Stimulated activated naive CD4-positive, alpha-beta T cell (primary cell): ENCODE measurements at regions not wholly inside any gene's neighbourhood (a gene's known extent, or its start where the extent isn't known, plus 50 kb on each side); places are given as distances from the start of the nearest gene placed in this dataset.

Experiments
- DNase-seq, 6 experiments: peaks; one replicate each; lab custom pipeline; 2025; lab: John Stamatoyannopoulos, UW

DNA sequence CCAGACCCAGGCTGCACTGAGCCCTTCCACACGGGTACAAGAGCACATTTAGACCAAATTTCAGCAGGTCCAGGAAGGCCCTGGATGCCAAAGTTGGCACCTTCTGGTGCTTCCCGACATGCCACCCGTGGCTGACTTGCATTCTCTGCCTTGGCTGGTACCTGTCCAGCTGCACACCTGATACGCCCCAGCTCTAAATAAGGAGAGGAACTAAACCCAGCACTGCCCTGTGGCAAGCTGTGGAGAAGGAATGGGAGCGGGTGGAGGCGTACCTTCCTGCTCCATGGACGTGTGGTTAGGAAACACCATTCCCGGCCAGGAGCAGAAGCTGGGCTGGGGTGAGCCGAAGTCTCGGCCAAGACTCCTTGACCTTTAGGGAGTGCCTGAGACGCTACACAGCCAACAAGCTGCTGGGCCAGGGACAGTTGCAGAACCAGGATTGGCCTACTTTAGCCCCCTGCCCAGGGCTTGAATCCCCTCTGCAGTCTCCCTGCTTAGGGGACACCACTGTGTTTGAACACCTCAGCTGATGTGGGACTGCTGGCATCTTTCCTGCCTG lies 86.5 kb upstream of the TAF1B start:
- no peak for DNase-seq

DNA sequence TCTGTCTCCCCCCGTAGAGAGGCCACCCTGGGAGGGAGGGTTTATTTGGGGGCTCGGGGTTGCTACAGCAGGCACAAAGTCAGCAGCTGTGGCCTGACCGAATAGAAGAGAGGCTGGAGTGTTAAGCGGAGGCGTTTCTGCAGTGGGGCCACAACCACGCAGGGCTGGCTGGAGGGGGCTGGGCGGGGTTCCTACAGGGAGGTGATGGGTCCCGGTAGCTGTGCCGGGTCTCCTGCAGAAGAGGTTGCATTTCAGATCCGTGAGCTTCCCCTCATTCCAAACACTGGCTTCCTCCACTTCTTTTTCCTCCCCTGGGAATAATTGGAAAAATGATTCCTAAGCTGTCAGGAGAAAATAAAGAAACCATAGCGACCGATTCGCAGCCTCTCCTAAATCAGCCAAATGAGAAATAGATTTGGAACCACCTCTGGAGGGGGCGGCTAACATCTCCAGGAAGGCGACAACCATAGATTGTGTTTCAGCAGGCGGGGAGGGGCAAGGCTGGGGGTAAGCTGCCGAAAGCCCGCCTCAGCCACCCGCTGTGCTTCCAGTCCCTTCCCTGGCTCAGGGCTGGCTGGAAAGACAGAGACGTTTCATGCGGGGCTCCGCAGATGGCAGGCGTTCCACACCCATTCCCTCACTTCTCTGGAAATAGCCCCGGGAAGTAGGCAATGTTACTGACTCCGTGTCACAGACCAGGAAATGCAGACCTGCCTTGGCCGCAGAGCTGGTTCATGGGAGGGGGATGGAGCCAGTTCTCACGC lies 85.6 kb upstream of the TAF1B start:
- DNase-seq, result no peak

DNA sequence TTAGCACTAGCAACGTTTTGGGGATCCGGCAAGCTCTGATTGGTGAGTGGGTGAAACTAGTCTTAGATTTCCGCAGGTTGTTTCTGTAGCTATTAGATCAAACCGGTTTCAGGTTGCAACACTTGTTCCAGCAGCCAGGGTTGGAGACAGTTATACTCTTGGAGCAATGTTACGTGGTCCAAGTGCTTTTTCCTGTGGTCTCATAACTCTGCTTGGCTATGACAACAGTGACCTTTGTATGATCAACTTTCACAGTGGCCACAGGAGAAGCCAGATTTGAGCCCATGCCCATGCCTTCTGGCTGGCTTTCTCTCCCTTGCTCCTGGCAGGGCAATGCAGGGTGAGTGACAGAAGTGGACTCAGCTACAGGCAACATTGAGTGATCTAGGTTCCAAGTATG lies 84.5 kb upstream of the TAF1B start:
- no peak for DNase-seq

DNA sequence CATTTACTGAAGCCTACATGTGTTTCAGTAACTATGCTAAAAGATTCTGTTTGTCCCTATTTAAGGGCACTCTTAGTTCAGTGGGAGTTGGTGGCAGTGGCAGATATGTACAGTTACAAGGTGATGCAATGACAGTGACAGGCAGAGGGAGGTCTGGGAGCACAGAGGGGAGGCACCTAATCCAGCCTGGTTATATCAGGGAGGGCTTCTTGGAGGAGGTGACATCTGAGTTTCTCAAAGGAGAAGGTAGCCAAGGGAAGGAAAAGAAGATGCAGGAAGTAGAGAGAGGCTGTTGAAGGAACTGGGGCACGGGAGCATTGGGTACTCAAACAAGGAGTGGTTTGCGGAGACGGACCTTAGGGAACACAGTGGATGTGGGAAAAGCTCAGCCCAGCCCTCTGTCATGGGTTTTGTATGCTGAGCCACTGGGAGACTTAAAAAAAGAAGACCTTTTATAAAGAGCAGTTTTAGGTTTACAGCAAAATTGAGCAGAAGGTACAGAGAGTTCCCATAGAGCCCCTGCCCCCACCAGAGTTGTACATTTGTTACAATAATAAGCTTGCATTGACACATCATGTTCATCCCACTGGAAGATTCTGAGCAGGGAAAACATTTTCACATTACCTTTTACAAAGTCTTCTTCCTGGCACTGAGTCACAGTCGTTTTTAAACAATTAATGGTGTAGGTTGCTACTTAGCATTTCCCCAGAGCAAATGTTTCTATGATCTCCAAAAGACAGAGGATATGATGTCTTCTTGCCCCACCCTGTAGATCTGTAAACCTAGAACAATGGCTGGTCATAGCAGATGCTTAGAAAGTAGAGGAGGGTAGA lies 83.0 kb upstream of the TAF1B start:
- peak in 1 of 6 experiments; percentile 13 for DNase-seq

DNA sequence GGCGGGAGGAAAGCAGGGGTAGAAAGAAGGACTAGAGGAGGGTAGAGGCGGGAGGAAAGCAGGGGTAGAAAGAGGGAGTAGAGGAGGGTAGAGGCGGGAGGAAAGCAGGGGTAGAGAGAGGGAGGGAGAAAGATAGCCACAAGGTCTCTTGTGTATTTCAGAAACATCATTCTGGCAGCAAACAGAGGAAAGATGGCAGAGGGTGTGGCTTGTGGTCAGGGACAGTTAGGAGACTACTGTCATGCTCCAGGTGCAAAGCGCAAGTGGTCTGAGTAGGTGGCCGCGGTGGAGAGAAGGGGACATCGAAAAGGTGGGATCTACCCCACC lies 82.4 kb upstream of the TAF1B start:
- no peak for DNase-seq

DNA sequence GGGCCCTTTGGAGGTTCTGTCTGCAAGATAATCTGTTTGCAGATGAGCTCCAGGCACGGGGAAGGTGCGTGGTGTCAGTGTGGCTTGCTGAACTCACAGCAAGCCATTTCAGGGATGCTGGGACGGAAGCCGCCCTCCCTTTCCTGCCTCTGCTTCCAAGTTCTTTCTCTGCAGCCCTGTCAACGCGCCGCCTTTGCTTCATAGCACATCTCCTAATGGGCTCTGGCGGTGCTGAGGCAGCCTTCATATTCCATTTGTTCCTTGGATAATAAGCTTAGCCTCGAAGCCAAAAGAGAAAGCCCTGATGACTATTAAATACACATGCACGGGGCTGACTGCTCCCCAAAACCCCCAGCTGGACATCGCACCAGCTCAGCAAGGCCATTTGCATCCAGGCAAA lies 81.7 kb upstream of the TAF1B start:
- DNase-seq, result no peak

DNA sequence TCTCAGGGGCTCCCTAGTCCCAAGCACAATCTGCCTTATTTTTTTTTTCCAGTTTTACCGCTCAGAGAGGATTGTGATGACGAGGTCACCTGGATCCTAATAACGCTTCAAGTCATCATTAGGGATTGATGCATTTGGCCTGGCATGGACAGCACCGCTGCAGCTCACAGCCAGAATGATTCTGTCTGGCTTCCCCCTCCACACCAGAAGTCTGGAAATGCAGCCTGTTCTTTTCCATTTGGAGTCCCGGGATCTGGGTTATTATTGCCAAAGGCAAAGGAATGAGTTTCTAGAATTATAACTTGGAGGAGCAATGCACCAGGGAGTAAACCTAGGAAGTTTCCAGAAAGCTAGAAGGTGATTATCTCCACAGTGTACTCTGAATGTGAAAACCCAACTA lies 81.1 kb upstream of the TAF1B start:
- DNase-seq, result no peak

DNA sequence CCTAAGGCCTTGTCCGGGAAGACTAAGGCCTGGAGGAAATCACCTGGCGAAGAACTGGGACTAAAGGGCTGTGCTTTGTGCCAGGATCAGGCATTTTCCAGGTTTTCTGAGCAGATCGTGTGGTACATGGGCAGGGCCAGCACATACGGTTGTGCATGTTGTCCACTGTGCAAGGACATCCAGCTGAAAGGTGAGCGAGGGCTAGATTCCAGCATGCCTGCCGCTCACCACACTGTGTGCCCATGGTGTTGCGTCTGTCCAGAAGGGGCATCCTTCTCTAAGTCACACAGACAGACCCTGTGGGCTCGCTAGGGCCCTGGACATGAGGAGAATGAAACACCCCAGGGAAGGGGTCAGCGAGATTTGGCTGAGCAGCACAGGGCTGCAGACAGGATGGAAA lies 80.3 kb upstream of the TAF1B start:
- no peak for DNase-seq

DNA sequence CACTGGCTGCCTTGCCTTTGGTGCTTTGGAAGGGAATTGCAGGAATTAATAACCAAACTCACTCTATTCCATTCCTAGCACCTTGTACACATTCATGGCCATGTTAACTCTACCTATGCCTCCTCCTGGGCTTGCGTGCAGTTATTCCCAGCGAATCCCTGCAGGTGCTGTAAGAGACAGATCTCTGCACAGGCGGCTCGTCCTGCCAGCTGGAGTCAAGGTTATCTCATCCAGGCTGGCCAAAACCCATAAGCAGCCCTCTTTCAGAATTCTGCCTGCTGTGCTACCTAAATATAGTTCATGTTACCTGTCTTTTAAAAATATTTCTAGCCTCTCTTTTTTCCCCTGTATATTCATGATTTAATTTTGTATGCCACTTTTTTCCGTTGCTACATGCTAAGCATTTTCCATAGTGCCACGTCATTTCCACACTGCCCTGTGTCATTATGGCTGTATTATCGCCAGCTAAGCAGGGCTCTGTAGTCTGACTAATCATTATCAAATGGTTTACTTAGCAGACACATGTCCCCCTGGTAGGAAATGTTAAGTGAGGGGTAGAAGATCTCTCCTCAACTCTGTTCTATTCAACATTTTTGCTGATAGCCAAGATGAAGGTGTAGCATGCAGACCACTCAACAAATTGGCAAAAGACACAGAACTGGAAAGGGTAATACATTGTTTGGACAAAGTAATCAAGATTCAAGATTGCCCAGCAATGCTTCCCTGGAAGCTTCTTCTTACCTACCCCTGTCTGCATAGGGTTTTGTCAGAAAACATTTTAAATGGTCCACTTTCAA lies 79.7 kb upstream of the TAF1B start:
- DNase-seq, result no peak

DNA sequence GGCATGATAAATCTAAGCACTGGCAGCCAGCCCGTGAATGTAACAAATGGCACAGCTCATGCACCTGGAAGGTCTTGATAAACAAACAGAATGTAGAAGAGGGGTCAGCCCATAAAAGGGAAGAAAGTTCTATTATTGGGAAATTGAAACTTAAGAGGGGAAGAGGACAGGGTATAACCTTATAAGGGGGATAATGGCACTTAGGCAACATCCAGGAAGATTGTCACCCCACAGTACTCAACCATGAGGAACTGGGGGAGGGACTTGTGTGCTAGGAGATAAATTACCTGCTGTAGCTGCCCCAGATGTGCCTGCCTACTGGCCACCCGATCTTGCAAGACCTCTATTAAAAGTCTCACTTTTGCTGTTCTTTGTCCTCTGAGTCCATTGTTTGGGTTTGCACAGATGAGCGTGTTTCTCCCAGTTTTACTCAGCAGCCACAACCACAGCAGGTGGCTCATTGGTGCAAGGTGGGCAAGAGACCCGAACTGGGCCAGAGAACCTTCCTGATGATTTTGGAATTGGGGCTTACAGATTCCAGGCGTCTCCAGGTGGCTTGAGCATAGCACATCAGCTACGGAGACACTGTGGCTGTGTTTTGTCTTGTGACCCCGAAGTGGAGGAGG lies 79.0 kb upstream of the TAF1B start:
- no peak for DNase-seq

DNA sequence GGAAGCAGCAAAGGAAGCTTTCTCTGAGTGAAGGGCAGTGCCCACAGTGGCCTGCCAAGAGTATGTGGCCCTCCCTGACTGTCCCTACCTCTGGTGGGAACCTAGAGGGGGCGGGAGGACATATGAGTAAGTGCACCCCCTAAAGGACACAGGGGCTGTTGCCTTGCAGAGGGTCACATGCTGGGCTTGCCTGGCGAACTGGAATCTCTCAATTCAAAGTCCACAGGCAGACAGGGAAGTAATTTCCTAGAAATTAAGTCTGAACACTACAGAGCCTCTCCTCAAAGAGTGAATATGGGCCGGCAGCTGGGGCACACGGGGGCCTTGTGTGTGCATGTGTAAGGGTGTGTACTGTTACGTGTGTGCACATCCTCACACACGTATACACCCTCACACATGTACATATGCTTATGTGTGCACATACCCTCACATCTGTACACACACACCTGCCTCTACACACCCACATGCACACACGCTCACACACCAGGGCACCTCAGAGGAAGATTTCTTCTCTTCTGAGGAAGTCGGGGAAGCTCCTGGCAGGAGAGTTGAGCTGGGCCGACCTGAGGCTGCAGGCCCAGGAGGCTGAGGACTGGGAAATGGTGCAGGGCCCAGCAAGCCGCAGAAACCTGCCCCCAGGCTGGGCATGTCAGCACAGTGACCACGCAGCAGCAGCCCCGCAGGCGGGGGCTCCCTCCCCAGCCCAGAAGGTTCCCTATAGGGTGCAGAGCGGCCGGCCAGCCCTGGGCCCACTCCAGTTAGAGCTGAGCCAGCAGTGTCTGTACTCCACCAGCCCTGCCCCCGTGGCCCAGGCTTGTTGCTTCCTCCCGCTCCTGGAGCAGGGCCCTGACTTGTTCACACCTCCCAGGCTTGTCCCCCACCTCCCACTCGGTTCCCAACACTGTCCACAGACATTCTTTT lies 77.4 kb upstream of the TAF1B start:
- no peak for DNase-seq

DNA sequence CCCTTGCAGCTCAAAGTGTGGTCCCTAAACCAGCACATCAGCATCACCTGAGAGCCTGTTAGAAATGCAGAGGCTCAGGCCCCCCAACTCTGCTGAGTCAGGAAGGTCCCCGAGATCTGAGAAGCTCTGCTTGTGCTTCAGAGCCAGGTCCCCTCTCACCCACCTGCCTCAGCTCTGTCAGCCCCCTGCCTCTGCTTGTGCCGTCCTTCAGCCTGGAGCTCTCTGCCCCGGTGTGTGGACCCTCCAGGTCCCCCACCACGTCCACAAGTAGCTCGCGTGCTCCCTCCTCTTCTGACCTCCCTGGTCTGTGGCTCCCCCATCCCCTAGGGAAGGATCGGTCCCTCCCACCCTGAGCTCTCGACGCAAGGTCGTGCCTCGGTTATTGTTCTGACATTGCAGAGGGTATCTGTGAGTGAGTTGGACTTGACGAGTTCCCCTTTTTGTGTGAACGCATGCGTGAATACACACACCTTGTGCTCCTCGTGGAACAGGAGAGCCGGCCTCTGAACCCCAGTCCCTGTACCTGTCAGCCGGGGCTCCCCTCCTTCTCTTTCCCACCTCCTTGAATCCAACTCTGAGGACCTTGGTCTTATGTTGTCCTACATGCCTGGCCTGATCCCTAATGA lies 75.5 kb upstream of the TAF1B start:
- no peak for DNase-seq

DNA sequence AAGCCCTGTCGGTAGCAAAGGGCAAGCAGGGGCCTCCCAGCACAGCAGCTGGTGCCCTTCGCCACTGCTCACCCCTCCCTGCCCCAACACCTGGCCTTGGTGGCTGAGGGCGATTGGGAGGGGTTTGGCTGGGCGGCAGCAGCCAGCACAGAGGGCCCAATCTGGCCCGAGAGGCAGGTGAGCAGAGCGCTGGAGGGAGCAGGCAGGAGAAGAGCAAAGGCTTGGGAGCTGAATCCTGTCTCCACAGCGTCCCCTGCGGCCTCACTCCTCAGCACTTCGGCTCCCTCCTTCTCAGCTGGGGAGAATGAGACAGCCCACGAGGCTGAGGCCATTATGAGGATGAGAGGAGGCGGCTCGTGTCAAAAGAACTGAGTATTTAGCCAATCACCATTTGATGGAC lies 74.9 kb upstream of the TAF1B start:
- DNase-seq, result no peak

DNA sequence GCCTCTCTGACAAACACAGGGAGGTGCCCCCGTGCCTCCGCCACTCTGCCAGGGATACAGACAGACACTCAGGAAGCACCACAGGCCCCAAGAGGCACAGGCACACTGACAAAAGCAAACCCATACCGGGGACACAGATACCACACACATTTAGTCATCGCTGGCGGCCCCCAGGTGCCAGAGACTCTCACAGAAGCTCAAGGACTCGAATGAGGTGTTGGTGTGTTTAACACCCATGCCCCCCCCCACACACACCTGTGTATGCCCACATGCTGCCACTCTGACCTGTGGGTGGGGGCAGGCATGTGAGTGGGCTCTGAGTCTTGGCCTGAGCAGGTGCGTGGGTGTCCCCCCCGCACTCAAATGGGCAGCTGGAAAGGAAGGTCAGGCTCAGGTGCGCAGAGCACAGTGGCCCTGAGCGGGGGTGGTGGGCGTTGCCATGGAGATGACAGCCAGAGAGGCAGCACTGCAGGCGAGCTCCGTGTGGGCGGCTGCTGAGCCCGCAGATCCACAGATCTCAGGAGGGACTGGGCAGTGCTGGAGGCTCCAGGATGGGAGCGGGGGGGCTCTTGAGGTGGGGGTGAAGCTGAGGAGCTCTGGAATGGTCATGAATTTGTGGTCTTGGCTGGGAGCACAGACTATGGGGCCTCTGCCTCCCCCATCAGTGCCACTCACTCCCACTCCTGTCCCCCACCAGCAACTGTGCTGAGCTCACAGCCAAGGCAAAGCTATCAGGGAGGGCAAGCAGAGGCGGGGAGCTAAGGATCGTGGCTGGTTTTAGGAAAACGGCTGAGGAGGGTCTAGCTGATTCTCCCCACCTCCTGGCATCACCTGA lies 73.9 kb upstream of the TAF1B start:
- DNase-seq, result no peak

DNA sequence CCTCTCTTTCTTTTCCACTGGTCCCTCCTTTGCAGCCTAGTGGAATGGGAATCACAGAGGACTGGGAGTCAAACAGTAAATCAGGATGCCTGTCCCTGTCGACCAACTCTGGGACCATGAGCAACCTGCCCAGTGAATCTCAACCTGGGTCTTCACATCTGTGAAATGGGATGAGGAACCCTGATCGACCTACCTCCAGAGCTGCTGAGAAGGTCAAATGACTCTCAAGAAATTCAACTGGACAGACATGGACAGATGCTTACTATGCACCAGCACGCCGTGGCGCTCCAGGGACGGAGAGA lies 73.3 kb upstream of the TAF1B start:
- DNase-seq, result no peak

DNA sequence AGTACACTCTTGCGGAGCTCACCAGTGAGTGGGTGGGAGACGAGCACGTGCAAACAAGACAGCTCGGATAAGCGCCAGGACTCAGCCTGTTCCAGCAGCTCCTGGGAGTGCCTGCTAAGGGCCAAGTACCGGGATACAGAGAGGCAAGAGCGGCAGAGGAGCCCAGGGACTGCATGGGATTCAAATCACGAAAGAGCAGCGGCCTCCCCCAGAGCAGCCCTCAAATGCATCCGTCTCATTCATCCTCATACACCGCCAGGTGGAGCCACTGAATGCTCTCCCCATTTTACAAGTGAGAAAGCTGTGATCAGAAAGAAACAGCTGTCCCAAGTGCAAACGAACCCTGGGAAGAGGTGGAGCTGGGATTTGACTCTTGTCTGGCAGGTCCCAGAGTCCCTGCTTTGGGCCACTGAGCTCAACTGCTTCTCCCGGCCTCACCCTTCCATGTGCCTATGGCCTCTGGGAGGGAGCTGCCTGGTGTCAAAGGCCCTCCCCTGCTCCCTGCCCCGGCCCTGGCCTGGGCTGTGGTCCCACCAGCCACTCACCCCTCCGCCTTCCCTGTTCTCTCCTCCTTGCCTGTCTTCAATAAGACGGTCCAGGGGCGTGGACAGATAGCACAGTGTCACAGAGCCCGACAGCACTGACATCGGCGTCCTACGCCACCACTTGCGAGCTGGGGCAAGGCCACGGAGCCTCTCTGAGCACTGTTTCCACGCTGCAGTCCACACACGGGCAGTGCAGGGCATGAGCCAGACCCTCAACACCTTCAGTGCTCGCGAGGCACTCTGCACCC lies 72.8 kb upstream of the TAF1B start:
- peak in 2 of 6 experiments; percentile 11 to 30 for DNase-seq

DNA sequence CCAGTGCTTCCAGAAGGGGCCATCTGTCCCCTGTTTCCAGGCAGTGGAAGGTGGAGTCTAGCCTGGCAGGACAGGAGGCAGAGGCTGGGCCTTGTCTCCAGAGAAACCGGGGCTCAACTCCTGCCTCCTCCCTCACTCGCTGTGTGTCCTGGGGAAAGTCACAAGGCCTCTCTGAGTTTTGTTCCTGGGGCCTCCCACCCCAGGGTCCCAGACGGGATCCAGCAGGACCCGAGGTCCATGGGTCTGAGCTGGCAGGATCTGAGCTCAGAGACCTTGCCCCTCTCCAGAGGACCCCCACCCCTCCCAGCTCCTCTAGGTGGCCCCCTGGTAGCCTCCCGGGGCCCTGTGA lies 72.2 kb upstream of the TAF1B start:
- no peak for DNase-seq

DNA sequence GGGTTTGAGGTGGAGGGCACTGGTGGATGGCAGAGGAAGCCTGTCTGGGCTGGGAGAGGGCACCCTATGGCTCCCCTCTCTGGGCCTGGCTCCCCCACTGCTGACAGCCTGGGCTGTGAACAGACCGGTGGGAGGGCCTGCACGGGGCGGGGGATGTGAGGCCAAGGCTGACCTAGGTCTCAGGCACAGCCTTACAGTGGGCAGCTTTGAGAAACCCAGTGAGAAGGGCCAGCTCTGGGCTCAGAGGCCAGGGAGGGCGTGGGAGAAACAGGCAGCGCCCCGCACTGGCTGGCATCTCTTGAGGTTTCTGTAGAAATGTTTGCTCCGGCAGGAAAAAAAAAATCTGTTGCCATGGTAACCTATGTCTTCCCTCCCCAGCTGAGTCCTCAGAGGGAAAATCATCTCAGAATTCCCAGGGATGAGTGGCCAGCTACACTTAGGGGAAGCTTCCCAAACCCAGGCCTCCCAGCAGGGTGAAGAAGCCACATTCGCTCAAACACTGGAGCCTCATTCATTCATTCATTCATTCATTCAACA lies 71.7 kb upstream of the TAF1B start:
- no peak for DNase-seq
